GM21447 (cell line): ENCODE measurements at regions not wholly inside any gene's neighbourhood (a gene's known extent, or its start where the extent isn't known, plus 50 kb on each side); places are given as distances from the start of the nearest gene placed in this dataset.
"Not testable (repeated sequence)": the region's sequence is repeated elsewhere in the genome, so short reads cannot be mapped to it uniquely, and the experiment has no call there.

Experiments used
- ATAC-seq: cut with Tn5 transposase; IDR thresholded peaks from one replicate; pipeline ENCODE4 v1.9.1; 2021; ENCODE audit not compliant: unreplicated experiment

- no peak for ATAC-seq
Observed at GRCh38 chr4:162761965-162762364, 404.7 kb downstream of the NAF1 start.

DNA sequence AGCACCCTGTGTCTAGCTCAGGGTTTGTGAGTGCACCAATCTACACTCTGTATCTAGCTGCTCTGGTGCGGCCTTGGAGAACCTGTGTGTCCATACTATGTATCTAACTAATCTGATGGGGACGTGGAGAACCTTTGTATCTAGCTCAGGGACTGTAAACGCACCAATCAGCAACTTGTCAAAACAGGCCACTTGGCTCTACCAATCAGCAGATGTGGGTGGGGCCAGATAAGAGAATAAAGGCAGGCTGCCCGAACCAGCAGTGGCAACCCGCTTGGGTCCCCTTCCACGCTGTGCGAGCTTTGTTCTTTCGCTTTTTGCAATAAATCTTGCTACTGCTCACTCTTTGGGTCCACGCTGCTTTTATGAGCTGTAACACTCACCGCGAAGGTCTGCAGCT lies 426.5 kb downstream of the NAF1 start:
- not testable (repeated sequence) for ATAC-seq

DNA sequence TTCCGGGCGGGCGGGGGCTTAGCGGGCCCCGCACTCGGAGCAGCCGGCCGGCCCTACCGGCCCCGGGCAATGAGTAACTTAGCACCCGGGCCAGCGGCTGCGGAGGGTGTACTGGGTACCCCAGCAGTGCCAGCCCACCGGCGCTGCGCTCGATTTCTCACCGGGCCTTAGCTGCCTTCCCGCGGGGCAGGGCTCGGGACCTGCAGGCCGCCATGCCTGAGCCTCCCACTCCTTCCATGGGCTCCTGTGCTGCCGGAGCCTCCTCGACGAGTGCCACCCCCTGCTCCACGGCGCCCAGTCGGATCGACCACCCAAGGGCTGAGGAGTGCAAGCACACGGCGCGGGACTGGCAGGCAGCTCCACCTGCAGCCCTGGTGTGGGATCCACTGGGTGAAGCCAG lies 427.1 kb downstream of the NAF1 start:
- not testable (repeated sequence) for ATAC-seq

DNA sequence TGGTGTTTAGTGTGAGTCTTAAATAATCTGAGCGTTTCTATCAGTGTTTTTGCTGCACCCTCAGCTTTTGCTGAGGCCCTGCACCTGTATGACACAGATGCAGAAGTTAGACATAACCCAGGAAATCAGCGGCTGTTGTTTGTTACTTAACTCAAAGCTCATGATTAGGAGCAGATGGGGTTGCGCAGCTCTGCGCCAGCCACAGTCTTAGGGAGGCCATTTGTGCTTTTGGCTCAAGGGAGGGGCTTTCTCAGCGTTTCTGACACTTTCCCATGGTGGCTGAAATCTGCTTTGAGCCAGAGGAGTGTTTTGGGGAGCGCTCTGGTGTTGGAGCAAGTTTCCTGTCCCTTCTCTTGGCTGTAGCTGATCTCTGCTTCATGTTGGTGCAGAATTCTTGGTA lies 433.8 kb downstream of the NAF1 start:
- no peak for ATAC-seq

- no peak for ATAC-seq
Observed at GRCh38 chr4:162727766-162728165, 438.9 kb downstream of the NAF1 start.

GRCh38 chr4:162727232-162727631 lies 439.5 kb downstream of the NAF1 start:
- no peak for ATAC-seq

GRCh38 chr4:162715401-162715800 lies 451.3 kb downstream of the NAF1 start:
- ATAC-seq = no peak

GRCh38 chr4:162707962-162708361 lies 458.7 kb downstream of the NAF1 start:
- ATAC-seq = no peak

DNA sequence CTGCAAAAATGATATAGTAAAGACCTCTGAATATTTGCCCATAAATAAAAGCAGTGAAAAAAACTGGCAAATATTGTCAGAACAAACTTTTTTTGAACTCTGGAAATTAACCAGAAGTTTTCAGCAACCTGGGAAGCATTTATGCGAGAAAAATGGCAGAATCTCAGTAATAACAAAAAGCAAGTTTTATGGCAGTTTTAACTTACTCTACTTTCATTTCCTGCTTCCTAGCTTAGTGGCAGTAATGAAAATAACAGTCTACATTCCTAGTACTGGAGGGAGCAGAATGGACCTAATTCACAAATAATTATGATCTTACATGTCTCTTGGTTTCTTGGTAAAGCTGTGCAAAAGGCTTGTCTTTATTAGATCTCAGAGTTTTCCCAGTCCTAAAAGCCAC lies 460.1 kb downstream of the NAF1 start:
- no peak for ATAC-seq

DNA sequence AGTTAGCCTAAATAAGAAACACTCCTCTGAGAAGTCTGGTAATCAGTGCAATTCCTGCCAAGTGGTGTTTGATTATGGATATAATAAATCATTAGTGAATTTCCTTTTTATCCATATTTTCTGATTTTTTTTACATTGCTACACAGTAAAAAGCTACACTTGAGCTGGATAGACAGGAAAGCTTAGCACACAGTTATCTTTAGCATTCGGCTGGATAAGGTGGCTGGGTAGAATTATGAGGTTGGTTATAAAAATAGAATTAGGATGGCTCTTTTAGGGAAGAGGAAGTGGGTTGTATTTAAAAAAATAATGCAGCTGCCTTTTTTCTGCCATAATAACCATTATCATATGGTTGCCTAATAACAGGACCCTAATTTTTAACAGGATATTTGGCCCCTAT lies 460.6 kb downstream of the NAF1 start:
- no peak for ATAC-seq

GRCh38 chr4:162705130-162705803 lies 461.4 kb downstream of the NAF1 start:
- ATAC-seq = no peak

- ATAC-seq = peak; percentile 48
Observed at GRCh38 chr4:162700815-162701361, 465.8 kb downstream of the NAF1 start.

DNA sequence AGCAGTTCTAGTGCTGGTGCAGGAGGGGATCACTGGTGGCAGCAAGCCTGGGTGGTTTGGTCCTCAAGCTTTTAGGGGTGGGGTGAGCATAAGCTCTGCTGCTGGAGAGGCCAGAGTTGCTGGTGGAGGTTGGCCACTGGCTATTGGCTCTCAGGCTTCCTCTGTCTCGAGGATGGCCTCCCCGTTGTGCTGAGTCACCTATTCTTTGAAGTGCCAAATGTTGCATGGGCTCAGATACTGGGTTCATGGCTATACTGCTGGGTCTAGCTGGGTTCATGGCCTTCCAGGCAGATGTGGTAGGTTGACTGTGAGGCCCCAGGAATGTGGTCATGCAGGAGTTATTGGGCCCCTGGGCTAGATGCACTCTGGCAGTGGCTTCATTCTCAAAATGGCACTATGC lies 466.3 kb downstream of the NAF1 start:
- peak; percentile 7 for ATAC-seq

- no peak for ATAC-seq
Observed at GRCh38 chr4:162699629-162700028, 467.1 kb downstream of the NAF1 start.

DNA sequence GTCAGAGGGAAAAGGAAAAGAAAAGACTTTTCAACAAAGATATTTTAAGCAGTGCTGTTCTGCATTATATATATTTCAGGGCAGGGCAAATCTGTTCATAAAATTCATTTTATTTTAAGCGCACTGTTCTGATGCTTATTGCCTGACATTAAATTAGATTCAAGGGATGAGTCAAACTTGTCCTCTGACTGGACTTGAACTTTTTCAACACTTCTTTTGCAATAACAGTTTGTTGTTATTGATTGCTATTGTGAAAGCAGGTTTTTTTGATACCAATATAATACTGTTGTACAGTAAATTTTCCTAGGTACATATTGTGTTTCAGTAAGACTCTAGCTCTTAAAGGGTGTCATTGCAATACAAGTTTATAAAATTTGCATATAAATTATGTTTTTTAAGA lies 481.3 kb downstream of the NAF1 start:
- ATAC-seq = no peak

DNA sequence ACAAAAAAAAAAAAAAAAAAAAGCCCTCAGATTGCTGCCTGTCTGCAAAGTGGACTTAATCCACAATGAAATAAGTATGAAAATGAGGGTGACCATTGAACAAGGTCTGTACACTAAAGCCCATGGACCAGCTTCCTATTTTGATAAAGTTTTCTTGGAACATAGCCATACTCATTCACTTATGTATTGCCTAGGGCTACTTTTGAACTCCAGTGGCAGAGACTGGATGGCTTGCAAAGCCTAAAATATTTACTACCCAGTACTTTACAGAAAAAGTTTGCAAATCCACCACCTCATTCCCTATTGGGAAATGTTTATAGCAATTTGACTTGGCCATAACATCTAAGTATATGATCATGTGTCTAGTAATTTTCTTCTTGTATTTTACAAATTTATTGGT lies 481.7 kb downstream of the NAF1 start:
- no peak for ATAC-seq

DNA sequence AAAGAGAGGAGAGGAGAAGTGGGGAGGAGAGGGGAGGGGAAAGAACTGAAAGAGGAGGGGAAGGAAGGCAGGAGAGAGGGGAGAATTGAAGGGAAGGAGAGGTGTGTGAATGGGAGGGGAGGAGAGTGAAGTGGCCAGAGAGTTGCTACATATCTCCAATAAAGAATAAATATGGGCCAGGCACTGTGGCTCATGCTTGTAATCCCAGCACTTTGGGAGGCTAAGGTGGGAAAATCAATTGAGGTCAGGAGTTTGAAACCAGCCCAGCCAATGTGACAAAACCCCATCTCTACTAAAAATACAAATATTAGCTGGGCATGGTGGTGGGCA lies 482.4 kb downstream of the NAF1 start:
- peak; percentile 5 for ATAC-seq

DNA sequence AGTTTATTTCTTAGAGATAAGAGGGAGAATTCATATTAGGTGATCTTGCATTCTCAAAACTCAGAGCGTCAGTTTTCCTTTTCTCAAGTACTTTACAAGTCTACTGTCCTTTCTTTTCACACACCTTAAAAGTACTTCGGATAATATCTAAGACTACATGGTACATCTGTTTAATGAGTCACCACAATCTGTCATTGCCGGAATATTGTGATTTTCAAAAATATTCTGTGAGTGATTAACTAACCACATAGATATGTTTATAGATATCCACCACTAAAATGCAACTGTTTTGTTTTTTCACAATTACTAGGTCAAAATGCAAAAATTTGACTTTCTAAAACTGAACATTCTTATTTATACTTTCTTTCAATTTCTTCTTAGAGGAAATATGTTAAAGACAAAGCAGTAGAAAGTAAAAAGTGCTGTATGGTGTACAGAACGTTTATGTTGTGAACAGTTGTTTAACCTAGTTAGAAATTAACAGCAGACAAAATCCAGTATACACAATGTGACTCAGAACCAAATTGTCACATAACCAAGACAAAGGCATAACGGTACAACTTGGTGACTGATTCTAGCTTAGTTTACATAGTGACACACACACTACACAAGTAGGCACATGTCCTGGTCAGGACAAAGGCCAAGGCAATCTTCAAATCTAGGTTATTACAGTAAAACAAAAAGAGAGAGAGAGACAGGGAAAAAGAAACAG lies 482.9 kb downstream of the NAF1 start:
- peak; percentile 84 for ATAC-seq

DNA sequence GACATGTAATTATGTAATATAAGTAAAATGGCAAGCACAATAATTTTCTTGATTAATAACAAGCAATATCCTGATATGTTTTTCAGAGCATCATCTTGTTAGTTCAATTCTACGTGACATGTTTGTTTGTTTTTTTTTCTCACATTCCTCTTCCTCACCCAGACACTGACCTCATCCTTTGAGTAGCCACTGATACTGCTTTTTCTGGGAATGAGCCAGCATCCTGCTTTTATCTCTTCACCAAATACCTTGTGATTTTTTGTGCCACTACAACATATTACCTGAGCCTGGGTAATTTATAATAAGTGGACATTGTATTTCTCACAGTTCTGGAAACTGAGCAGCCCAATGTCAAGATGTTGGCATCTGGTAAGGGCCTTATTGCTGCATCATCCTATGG lies 484.0 kb downstream of the NAF1 start:
- no peak for ATAC-seq

DNA sequence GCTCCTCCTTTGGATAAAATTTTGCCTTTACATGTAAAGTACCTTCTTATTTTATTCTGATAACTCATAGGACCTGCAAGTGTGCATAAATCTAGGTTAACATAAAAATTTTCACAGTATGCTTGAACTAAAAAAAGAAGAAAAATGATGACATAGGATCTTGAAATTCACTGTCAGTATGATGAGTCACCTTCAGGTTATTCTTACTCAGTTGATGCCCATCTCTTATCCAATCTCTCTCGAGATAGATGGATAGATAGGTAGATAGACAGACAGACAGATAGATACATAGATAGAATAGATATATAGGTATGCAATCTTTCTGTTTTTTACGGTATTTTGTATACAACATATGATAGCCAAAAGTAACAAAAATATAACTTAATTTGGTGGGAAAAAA lies 485.5 kb downstream of the NAF1 start:
- no peak for ATAC-seq

DNA sequence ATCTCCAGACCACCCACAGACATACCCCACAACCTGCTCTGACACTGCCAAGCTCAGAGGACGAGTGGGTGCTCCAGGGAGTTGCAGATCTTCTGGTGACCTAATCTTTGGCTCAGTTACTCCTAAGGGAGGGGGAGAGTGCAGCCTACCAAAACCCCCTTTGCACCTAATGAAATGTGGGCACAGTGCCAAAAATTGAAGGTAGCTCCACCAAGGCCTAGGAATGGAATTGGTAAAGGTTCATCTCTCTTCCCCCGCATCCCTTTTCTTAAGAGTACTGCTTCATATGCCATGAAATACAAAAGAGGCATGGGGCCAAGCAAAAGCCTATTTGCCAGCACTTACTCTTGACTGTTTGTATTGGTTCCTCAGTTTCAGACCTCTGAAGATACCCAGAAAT lies 491.0 kb downstream of the NAF1 start:
- ATAC-seq = no peak

- ATAC-seq = no peak
Observed at GRCh38 chr4:162661913-162662312, 498.1 kb upstream of the FSTL5 start.

- ATAC-seq = no peak
Observed at GRCh38 chr4:162659716-162660115, 495.9 kb upstream of the FSTL5 start.
